ENCODE measurements at regions not wholly inside any gene's neighbourhood (a gene's known extent, or its start where the extent isn't known, plus 50 kb on each side); places are given as distances from the start of the nearest gene placed in this dataset.

- ChIA-PET POLR2A (ENCODE audit: unreplicated experiment) (no interaction called here), CTCF (no interaction called here)
- H3F3A ChIP-seq (ENCODE audit: insufficient read depth, low read depth), result no peaks in the 10 kb centered on the region
- H3K9me2 ChIP-seq (ENCODE audit: insufficient read depth), result no peaks in the 10 kb centered on the region
- H3K4me1 ChIP-seq (replicated peaks; ENCODE audit: insufficient read depth), result no peaks in the 10 kb centered on the region
- no peaks in the 10 kb centered on the region for H4K20me1 ChIP-seq (ENCODE audit: insufficient read depth)
- no peaks in the 10 kb centered on the region for H3K36me3 ChIP-seq (ENCODE audit: low read depth)
- no peak for DNase-seq
- no peak overlapping the region for H3K4me2 ChIP-seq
- peaks cover 53% of the 10 kb centered on the region for H3K9me3 ChIP-seq (ENCODE audit: insufficient read depth, low read depth)
- no TSS peak for BruUV-seq (replicated peaks)
- no peaks in the 10 kb centered on the region for H3K27me3 ChIP-seq (ENCODE audit: insufficient read depth, low read depth)
- no peak overlapping the region for H3K4me3 ChIP-seq
- no peaks in the 10 kb centered on the region for H3K79me2 ChIP-seq (ENCODE audit: low read depth)
- no peak for TF ChIP-seq EZH2 (IDR thresholded peaks at IDR 0.05; ENCODE audit: low read depth)
- TF ChIP-seq, protein P1, sequence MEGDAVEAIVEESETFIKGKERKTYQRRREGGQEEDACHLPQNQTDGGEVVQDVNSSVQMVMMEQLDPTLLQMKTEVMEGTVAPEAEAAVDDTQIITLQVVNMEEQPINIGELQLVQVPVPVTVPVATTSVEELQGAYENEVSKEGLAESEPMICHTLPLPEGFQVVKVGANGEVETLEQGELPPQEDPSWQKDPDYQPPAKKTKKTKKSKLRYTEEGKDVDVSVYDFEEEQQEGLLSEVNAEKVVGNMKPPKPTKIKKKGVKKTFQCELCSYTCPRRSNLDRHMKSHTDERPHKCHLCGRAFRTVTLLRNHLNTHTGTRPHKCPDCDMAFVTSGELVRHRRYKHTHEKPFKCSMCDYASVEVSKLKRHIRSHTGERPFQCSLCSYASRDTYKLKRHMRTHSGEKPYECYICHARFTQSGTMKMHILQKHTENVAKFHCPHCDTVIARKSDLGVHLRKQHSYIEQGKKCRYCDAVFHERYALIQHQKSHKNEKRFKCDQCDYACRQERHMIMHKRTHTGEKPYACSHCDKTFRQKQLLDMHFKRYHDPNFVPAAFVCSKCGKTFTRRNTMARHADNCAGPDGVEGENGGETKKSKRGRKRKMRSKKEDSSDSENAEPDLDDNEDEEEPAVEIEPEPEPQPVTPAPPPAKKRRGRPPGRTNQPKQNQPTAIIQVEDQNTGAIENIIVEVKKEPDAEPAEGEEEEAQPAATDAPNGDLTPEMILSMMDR (conservative IDR thresholded peaks at IDR 0.05), result no peak
- intact Hi-C loops (cut with micrococcal nuclease; ENCODE audit: unreplicated experiment), result no loop called here
- no peak overlapping the region for H3K27ac ChIP-seq
- H2AFZ ChIP-seq, result no peak overlapping the region
Observed at GRCh38 chr5:34544403-34544802, 111.7 kb upstream of the RAI14 start.

DNA sequence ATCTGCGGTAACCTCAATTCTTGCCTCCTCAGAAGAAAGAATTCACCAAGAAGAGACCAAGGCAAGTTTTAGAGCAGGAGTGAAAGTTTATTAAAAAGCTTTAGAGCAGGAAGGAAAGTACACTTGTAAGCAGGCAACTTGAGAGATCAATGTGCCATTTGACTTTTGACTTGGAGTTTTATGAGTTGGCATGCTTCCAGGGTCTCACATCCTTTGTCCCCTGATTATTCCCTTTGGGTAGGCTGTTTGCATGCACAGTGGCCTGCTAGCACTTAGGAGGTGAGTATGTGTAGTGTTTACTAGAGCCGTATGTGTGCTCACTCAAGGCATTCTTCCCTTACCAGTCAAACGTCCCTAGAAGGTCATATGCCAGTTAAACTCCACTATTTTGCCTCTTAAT, 111.0 kb upstream of the RAI14 start:
- Histone ChIP-seq H3K9me2 (ENCODE audit: insufficient read depth) (no peaks in the 10 kb centered on the region), H4K20me1 (ENCODE audit: insufficient read depth) (no peaks in the 10 kb centered on the region), H3K27me3 (ENCODE audit: insufficient read depth, low read depth) (no peaks in the 10 kb centered on the region), H3F3A (ENCODE audit: insufficient read depth, low read depth) (no peaks in the 10 kb centered on the region), H3K4me1 (replicated peaks; ENCODE audit: insufficient read depth) (no peaks in the 10 kb centered on the region), H3K4me3 (no peak overlapping the region), H3K27ac (no peak overlapping the region), H3K36me3 (ENCODE audit: low read depth) (no peaks in the 10 kb centered on the region), H3K9me3 (ENCODE audit: insufficient read depth, low read depth) (peaks cover 53% of the 10 kb centered on the region), H2AFZ (no peak overlapping the region), H3K79me2 (ENCODE audit: low read depth) (no peaks in the 10 kb centered on the region), H3K4me2 (no peak overlapping the region)
- no peak for TF ChIP-seq EZH2 (IDR thresholded peaks at IDR 0.05; ENCODE audit: low read depth)
- TF ChIP-seq, protein P1 (conservative IDR thresholded peaks at IDR 0.05), result no peak
- ChIA-PET CTCF (no interaction called here), POLR2A (ENCODE audit: unreplicated experiment) (no interaction called here)
- DNase-seq, result no peak
- intact Hi-C loops (cut with micrococcal nuclease; ENCODE audit: unreplicated experiment), result no loop called here
- BruUV-seq (replicated peaks), result no TSS peak

GRCh38 chr5:34545626-34546025, 110.5 kb upstream of the RAI14 start:
- Histone ChIP-seq H3K79me2 (ENCODE audit: low read depth) (no peaks in the 10 kb centered on the region), H3K4me3 (no peak overlapping the region), H3K4me1 (replicated peaks; ENCODE audit: insufficient read depth) (no peaks in the 10 kb centered on the region), H2AFZ (no peak overlapping the region), H3F3A (ENCODE audit: insufficient read depth, low read depth) (no peaks in the 10 kb centered on the region), H3K36me3 (ENCODE audit: low read depth) (no peaks in the 10 kb centered on the region), H3K27ac (no peak overlapping the region), H3K27me3 (ENCODE audit: insufficient read depth, low read depth) (no peaks in the 10 kb centered on the region), H3K9me2 (ENCODE audit: insufficient read depth) (no peaks in the 10 kb centered on the region), H3K9me3 (ENCODE audit: insufficient read depth, low read depth) (peaks cover 53% of the 10 kb centered on the region), H4K20me1 (ENCODE audit: insufficient read depth) (no peaks in the 10 kb centered on the region), H3K4me2 (no peak overlapping the region)
- no TSS peak for BruUV-seq (replicated peaks)
- CTCF ChIA-PET, result no interaction called here
- POLR2A ChIA-PET (ENCODE audit: unreplicated experiment), result interaction anchor here (0.6 kb wide), 1 partner anchor 110 kb away, joined by 4 read pairs; the partner anchor contains the start of gene RAI14
- intact Hi-C loops (cut with micrococcal nuclease; ENCODE audit: unreplicated experiment), result no loop called here
- no peak for DNase-seq
- TF ChIP-seq, protein P1 (conservative IDR thresholded peaks at IDR 0.05), result no peak
- TF ChIP-seq EZH2 (IDR thresholded peaks at IDR 0.05; ENCODE audit: low read depth), result no peak

Data from PC-9 (cell line).